DMS79 treated with DMSO at 0.1 percent for 48 hours (cell line): ENCODE measurements at regions not wholly inside any gene's neighbourhood (a gene's known extent, or its start where the extent isn't known, plus 50 kb on each side); places are given as distances from the start of the nearest gene placed in this dataset.
"Not testable (repeated sequence)": the region's sequence is repeated elsewhere in the genome, so short reads cannot be mapped to it uniquely, and the experiment has no call there.

Experiments
- DNase-seq: peaks from one replicate; lab custom pipeline; 2025; lab: John Stamatoyannopoulos, UW

DNA sequence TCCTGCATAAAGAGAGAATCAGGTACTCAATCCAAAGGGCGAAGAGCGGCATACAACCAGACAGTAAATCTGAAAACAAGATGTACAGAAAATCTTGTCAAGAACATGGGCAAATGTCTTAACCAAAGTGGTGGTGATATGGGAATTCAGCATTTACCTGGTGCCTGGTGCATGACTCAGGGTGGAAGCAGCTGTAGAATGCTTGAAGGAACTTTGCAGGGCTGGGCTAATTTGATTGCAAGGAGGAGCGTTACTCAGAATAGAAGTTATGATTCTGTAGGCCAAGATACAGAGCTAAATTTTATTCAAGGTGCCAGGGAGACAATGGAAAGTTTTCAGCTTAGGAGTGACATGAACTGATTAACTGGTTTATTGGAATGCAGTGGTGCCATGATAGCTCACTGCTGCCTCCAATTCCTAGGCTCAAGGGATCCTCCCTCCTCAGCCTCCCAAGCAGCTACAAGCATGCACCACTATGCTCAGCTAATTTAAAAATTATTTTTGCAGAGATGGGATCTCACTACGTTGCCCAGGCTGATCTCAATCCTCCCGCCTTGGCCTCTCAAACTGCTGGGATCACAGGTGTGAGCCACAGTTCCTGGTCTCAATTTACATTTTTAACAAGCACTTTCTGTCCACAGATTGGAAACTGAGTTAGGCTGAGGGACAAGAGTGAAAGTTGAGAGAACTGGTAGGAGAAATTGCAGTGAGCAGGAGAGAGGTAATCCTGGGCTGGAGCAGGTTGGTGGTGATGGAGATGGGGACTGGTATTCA lies 91.5 kb upstream of the TBC1D5 start:
- DNase-seq, result no peak

DNA sequence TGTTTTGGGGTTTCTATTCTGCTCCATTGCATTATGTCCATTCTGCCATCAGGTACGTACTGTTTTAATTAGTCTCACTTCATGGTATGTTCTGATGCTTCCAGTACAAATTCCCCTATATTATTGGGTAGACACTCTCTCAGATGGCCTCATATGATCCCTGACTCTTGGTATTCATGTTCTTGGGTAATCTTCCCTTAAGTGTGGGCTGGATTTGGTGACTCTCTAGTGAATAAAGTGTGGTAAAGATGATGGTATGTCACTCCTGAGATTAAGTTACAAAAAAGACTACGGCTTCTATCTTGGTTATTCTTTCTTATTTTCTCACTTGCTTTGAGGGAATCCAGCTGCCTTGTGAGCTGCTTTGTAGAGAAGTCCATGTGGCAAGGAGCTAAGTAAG lies 89.6 kb upstream of the TBC1D5 start:
- DNase-seq, result no peak

DNA sequence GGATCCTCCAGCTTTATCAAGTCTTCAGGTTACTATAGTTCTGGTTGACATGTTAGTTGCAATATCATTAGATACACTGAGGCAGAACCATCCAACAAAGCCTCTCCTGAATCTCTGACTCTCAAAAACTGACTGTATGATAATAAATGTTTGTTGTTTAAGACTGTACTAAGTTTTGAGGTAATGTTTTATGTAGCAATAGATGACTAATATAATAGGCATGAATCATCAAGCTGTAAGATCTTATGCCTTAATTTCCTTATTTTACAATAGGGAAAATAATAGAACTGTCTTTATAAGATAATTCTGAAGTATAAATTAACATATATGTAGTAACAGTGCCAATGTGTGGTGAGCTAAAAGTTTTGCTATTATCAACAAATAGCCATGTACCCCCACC lies 88.9 kb upstream of the TBC1D5 start:
- DNase-seq, result no peak

DNA sequence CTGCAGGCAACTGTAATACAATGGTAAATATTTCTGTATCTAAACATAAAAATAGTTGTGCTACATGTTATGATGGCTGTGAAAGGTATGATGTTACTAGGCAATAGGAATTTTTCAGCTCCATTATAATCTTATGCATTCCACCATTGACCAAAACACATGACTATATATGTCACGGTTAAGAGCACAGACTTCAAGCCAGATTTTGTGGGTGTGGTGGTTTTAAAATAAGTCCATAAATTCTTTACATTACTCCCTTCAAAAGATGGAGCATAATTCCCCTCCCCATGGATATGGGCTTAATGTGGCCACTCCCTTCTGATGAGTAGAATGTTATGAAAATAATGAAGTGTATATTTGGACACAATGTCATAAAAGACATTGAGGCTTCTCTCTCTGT lies 88.4 kb upstream of the TBC1D5 start:
- DNase-seq, result no peak

DNA sequence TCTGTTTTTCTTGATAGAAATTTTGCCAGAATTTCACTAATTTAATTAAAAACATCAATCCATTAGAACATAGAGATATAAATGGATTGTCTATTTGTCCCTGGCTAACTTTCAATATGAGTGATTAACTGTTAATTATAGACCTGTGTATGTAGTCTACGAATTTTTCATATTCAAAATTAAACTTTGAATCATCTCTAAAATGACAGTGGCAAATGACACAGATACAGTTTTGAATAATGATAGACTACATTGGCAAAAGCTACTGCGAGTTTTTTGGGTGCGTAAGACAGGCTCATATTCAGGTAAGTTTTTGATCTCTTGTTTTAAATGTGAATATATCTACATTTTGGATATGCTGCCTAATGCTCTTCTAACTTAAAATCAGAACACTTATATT lies 86.0 kb upstream of the TBC1D5 start:
- DNase-seq, result no peak

DNA sequence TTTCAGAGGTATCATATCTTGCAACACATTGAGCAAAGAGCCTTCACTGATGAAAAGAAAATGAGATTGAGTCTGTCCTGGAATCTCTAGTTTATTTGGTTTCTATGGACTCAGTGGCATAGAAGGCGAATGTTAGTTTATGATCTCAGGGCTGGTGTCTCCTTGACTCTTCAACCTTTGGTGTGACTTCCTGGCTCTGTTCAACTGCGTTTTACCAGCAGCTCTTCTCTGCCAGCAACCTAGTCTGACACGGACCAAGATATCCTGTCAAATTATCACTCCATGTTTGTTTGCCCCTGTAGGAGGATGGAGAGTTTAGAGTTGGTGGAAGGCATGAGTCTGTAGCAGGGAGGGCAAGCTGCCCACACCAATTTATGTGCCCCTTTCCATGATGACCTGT lies 82.9 kb upstream of the TBC1D5 start:
- no peak for DNase-seq

DNA sequence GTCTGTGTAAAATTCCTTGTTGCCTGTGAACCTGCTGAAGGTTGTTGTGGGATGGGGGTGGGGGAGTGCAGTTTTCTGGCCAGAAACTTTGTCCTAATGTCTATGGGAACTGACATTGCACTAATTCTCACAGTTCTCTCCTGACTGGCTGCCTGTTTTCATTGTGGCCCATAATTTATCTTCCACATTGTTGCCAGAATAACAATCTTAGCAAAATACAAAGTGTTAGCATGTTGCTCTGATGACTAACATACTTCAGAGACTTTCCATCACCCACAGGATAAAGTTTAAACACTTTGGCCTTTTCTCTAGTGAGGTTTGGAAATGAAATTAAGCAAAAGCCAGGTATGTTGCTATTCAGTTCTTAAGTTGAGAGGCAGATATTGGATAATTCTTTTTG lies 81.4 kb upstream of the TBC1D5 start:
- no peak for DNase-seq

DNA sequence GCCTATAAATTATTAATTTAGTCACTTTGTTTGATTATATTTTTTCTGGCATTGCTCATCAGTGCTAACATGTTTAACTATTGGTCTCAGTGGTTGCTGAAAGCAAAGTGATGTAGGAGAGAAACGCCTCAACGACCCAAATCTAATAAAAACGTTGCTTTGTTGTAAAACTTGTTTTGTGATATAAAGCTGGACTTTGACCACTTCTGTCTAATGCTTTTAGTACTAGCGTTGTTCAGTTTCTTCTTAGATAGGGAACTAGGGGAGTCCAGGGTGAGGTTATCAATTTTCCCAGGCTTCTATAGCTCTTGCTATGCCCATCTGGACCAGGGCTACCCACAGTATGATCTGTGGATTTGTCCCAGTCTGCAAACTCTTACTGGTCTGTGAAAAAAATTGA lies 80.6 kb upstream of the TBC1D5 start:
- DNase-seq, result no peak

DNA sequence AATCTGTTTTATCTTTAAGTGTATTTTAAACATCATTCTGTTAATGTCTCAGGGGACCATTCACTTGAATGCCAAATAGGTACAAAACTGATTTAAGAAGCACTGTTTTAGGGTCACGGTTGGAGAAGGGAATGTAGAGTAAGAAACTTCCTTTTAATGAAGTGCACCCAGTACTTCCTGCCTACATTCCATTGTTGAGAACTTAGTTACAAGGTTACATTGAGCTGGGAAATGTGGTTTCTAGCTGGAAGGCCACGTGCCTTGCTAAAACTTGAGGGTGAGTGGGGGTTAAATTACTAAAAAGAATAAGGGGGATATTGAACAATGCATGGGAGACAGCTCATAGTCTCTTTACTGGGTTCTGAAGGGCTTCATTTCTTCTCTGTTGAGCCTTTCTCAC lies 78.3 kb upstream of the TBC1D5 start:
- DNase-seq, result no peak

DNA sequence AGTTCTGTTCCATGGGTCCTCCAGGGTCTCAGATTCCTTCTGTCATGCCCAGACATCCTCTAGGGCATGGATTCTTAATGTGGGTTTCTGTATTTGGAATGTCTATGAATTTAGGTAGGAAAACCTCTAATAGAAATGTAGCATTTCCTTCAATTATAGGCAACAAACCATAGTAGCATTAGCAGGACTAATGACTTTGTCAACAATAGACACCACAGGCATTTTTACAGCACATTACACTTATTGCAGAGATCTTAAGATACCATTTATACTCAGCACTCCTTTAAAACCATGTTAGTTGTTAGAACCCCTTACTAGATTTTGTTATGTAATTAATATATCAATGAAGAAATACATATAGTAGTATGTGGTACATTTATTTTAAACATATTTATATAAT lies 77.8 kb upstream of the TBC1D5 start:
- DNase-seq, result no peak

DNA sequence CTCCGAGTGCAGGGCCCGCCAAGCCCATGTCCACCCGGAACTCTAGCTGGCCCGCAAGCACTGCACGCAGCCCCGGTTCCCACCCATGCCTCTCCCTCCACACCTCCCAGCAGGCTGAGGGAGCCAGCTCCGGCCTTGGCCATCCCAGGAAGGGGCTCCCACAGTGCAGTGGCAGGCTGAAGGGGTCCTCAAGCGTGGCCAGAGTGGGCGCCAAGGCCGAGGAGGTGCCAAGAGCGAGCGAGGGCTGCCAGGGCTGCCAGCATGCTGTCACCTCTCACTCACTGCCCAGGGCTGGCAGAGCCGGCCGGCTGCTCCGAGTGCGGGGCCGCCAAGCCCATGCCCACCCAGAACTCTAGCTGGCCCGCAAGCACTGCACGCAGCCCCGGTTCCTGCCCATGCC lies 75.5 kb upstream of the TBC1D5 start:
- DNase-seq, result not testable (repeated sequence)

DNA sequence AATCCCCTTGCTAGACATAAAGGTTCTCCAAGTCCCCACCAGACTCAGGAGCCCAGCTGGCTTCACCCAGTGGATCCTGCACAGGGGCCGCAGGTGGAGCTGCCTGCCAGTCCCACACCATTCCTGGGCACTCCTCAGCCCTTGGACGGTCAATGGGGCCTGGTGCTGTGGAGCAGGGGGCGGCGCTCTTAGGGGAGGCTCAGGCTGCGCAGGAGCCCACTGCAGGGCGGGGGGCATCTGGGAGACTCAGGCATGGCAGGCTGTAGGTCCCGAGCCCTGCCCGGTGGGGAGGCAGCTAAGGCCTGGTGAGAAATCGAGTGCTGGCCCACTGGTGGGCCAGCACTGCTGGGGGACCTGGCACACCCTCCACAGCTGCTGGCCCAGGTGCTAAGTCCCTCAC lies 75.1 kb upstream of the TBC1D5 start:
- DNase-seq, result no peak

DNA sequence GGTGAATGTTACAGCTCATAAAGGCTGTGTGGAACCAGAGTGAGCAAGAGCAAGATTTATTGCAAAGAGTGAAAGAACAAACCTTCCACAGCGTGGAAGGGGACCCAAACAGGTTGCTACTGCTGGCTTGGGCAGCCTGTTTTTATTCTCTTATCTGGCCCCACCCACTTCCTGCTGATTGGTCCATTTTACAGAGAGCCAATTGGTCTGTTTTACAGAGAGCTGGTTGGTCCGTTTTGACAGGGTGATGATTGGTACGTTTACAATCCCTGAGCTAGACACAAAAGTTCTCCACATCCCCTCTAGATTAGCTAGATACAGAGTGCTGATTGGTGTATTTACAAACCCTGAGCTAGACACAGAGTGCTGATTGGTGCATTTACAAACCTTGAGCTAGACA lies 74.4 kb upstream of the TBC1D5 start:
- not testable (repeated sequence) for DNase-seq

DNA sequence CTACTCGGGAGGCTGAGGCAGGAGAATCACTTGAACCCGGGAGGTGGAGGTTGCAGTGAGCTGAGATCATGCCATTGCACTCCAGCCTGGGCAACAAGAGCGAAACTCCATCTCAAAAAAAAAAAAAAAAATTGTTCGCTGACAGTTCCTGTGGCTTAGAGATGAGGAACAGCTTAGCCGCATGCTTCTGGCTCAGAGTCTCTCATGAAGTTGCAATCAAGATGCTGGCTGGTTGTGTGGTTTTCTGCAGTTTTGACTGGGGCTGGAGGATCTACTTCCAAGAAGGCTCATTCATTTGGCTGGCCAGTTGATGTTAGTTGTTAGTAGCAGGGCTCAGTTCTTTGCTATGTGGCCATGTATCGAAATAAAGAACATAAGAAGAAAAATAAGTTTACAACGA lies 69.9 kb upstream of the TBC1D5 start:
- DNase-seq, result not testable (repeated sequence)

DNA sequence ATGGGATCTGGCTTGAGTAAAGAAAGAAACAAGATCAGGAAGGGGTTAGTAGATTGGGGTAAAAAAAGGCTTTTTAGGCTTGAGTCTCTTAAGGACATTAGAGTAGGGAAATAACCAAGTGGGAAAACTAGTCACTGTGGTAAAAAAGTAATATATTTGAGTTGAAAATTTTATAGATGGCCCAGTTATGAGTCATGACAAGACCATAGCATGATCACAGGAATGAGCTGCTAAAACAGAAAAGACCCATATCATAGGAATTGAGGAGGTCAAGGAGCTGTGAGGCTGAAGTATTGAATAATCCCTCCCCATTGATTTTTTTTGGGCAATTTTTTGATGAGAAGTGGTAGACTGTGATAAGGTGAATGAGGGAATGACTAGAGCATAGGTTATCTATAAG lies 69.2 kb upstream of the TBC1D5 start:
- DNase-seq, result no peak

DNA sequence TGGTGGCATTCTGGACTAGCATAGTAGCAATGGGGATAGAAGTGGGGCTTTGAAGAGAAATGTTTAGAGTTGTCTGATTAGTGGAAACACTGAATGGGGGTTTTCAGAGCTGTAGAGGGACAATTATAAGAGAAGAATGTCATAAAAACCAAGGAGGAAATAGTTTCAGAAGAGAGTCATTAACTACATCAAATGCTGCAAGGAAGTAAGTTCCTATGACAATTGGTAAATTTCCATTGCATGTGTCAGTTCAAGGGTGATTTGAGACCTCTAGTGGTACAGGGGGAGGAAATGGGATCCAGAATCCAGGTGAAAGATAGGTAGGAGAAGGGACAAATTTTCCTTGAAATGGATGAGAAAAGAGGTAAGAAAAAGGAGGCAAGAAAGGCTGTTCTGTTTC lies 68.3 kb upstream of the TBC1D5 start:
- DNase-seq, result no peak

DNA sequence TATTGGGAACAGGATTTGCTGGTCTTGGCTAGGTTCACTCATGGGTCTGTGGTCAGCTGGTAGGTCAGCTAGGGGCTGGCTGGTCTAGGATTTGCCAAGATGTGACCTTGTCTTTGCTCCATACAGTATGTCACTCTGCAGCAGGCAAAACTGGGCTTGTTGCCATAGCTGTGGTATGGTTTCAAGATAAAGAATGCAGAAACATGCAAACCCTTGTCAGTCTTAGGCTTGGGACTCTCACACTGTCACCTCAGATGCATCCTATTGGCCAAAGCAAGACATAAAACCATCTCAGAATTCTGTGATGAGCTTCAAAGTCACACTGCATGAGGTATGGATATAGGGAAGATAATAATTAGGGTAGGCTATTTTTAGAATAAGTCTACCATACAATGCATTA lies 66.6 kb upstream of the TBC1D5 start:
- no peak for DNase-seq

DNA sequence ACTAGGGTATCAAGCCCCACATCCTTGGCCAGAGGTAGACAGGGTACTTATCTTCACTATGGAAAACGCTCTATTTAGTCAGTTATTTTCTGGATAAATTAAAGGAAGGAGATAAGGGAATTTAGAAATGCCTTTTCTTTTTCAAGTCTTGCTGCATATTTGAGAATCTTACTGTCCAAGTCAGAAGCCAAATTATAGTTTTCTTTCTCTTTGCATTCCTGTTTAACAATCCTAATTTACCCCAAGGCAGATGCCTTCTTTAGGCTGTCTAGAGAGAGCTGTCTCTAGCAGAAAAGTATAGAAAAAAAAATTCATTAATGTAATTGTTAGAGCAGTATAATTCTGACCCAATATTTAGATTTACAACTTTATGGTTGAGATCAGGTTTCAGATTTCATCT lies 64.4 kb upstream of the TBC1D5 start:
- DNase-seq, result no peak

DNA sequence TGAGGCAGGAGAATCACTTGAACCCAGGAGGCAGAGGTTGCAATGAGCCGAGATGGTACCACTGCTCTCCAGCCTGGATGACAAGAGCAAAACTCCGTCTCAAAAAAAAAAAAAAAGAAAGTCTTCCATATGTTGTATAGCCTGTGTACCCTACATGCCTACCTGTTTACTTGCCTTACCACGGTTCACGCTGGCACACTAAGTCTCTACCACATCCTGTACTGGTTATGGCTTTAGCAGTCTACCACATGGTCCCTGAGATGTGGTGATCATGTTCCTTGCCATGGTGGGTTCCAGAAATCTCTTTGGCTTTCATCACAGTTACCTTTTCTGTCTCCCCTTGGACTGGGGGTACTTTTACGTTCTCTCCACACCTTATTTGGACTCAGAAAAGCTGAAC lies 63.8 kb upstream of the TBC1D5 start:
- DNase-seq, result no peak

DNA sequence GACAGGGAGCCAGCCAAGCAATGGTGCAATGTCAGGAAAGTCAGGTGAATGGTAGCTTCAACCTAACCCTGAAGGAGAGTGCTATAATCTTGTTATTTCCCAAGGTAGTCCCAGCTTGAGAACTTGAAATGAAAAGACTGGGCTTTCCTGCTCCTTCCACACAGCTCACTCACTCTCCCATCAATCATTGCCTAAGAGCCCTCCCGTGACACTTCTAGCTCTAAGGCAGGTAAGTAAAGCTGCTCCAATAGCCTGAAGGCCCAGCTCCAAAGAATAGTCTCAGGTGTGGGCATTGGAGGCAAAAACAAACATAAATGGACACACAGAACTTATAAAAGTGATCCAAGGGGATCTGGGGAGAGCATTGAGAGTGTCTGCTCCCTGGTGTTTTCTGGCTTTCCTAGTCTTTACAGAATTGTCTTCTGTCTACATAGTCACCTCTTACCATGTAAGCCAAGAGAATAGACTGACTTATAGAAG lies 63.1 kb upstream of the TBC1D5 start:
- no peak for DNase-seq

DNA sequence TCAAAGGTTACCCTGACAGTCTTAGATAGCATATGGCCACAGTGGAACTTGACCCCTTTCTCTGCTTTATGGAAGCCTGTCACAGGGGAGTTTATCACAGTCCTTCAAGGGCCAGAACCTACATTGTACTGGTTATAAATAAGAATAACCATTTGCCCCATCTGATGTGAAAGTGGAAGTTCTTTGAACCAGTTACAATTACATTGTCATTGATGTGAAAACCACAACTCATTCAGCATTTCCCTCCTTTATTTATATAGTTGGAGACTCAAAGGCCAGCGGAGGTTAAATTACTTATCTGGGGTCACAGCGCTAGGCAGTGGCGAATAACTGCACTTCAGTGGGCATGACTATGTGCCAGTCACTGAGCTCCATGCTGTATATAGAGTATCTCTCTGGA lies 60.5 kb upstream of the TBC1D5 start:
- DNase-seq, result no peak

DNA sequence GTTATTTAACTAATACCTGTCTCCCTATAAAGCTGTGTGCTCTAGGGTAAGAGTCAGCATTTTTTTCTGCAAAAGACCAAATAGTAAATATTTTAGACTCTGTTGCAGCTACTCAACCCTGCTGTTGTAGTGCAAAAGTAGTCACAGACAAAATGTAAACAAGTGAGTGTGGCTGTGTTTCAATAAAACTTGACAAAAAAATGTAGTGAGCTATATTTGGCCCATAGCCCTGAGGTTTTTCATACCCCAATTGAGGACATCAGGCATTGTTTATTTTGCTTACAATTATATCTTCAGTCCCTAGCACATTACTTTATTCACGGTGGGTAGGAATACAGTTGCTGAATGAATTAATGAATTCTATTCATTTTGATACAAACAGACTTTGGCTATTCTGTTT lies 58.7 kb upstream of the TBC1D5 start:
- no peak for DNase-seq

DNA sequence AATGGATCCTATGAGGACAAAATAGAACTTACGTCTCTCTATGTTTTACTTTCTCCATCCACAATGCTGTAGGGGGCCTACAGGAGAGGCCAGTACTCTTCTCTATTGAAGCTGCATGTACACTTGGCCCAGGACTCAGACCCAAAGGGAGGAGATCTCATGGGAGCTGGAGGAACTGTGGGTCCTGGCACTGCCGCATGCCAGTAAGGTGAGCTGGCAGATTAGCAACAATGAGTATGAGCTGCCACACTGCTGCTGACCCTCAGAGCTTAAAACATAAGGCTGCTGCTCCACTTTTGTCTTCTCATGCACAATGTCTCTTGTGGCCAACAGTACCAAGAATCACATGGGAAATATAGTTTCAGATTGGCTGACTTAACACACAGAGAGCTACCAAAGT lies 57.8 kb upstream of the TBC1D5 start:
- no peak for DNase-seq

DNA sequence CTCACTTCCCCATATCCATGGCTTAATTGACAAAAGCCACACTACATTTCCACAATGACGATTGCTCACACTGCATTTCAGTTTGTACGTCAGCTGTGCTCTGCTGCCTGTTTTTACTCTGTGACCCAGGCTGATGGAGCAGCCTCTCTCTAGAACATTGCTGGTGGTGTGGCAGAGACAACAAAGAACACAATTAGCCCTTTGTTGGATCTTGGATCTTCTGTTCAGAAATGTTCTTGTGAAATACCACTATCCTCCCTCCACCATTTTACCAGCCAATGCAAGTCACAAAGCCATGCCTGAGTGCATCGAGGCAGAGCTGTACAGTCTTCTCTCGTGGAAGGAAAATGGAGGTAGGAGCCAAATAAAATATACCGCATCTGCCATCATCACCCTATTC lies 56.9 kb upstream of the TBC1D5 start:
- DNase-seq, result no peak

DNA sequence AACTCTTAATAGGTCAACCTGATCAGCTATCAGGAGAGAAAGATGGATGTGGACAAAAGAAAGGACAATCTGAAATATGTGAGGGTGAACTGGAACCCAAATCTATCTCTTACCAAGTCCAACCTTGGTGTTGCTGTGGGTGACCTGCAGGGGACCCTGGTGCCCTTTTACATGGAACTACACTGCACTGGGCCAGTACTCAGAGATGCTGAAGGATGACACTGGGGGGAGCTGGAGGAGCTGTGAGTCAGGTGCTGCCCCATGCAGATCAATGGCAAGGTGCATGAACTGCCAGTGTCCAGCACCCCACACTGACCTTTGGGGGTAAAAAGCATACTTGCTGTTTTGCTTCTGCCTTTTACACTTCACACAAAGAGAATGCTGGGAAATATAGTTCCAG lies 55.6 kb upstream of the TBC1D5 start:
- DNase-seq, result no peak
